BLaER1 treated with 17β-estradiol and CSF1 and Interleukin-3, amounts not matched to agents 10 nM and 100 nM (cell line): ENCODE measurements at regions not wholly inside any gene's neighbourhood (a gene's known extent, or its start where the extent isn't known, plus 50 kb on each side); places are given as distances from the start of the nearest gene placed in this dataset.
"Not testable (repeated sequence)": the region's sequence is repeated elsewhere in the genome, so short reads cannot be mapped to it uniquely, and the experiment has no call there.

Source experiments
- H3K27ac ChIP-seq, 11 experiments: shearing (Covaris generic); formaldehyde crosslinking; 2 replicates each; pipeline ENCODE4 v1.8.1; 2022
- H3K27me3 ChIP-seq, 11 experiments: shearing (Covaris generic); formaldehyde crosslinking; 2 replicates each; pipeline ENCODE4 v1.8.1; 2022
- H3K36me3 ChIP-seq, 11 experiments: shearing (Covaris generic); formaldehyde crosslinking; 2 replicates each; pipeline ENCODE4 v1.8.1; 2022
- H3K4me1 ChIP-seq, 10 experiments: shearing (Covaris generic); formaldehyde crosslinking; 2 replicates each; pipeline ENCODE4 v1.8.1; 2022
- H3K4me2 ChIP-seq, 11 experiments: shearing (Covaris generic); formaldehyde crosslinking; 2 replicates each; pipeline ENCODE4 v1.8.1; 2022
- H3K4me3 ChIP-seq, 10 experiments: shearing (Covaris generic); formaldehyde crosslinking; 2 replicates each; pipeline ENCODE4 v1.8.1; 2022
- H3K9ac ChIP-seq, 11 experiments: shearing (Covaris generic); formaldehyde crosslinking; 2 replicates each; pipeline ENCODE4 v1.8.1; 2022
- H3K9me3 ChIP-seq, 11 experiments: shearing (Covaris generic); formaldehyde crosslinking; replicated peaks in 1 of 11; 2 replicates each; pipeline ENCODE4 v1.8.1; 2022
- H4K20me1 ChIP-seq, 11 experiments: shearing (Covaris generic); formaldehyde crosslinking; 2 replicates each; pipeline ENCODE4 v1.8.1; 2022
- Cebpa-rat ChIP-seq, 11 experiments: shearing (Covaris generic); IDR thresholded peaks; 2 replicates each; pipeline ENCODE4 v1.8.1; 2022

DNA sequence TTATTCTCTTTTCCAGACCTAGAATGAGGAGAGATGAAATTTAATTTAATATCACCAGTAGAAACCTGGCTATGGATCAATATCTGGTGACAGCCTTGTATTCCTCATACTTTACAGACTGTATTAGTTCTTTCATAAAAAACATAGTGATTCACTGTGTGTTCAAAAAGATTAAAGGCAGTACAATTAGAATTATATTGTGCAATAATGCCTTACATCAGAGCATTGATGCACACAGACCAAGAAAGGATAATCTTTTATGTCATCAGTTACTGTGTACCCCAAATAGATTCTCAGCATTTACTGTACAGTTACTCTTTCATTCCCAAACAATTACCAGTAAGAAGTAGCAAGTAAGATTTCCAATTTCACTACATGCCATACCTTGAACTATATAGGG lies 260.5 kb upstream of the ANXA10 start:
- H3K4me1 ChIP-seq, result peaks cover 0 to 4% (median under 1%) of the 10 kb centered on the region in 10 experiments; a peak in 10 of 20 replicates
- H3K9ac ChIP-seq, result no peak overlapping the region
- no peak overlapping the region for H3K27ac ChIP-seq
- TF ChIP-seq Cebpa-rat (IDR thresholded peaks at IDR 0.05), result no peak; a peak in 1 of 22 replicates
- H4K20me1 ChIP-seq, result no peaks in the 10 kb centered on the region
- no peaks in the 10 kb centered on the region for H3K36me3 ChIP-seq
- no peak overlapping the region for H3K4me3 ChIP-seq
- H3K27me3 ChIP-seq, result no peaks in the 10 kb centered on the region
- no peaks in the 10 kb centered on the region for H3K9me3 ChIP-seq
- H3K4me2 ChIP-seq, result no peak overlapping the region

DNA sequence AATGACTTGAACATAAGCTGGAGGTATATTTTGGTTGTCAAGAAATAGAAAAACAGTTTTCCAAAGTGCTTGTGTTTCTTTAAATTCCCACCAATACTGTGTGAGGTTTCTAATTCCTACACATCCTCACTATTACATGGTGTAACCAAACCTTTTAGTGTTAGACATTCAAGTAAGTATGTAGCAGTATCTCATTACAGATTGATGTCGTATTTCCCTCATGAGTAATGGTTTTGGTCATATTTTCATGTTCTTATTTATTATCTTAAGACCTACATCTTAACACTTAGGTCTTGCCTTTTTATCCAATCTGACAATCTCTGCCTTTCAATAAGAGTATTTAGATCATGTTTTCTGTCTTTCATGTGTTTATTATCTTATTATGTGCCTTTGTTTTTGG lies 253.7 kb upstream of the ANXA10 start:
- peaks cover 0 to 5% (median 0%) of the 10 kb centered on the region in 11 experiments; a peak in 2 of 22 replicates for H3K9me3 ChIP-seq
- no peak overlapping the region for H3K27ac ChIP-seq
- no peaks in the 10 kb centered on the region for H4K20me1 ChIP-seq
- no peaks in the 10 kb centered on the region for H3K36me3 ChIP-seq
- H3K4me1 ChIP-seq, result no peaks in the 10 kb centered on the region
- no peak overlapping the region for H3K9ac ChIP-seq
- no peak overlapping the region for H3K4me2 ChIP-seq
- H3K27me3 ChIP-seq, result no peaks in the 10 kb centered on the region
- no peak for TF ChIP-seq Cebpa-rat (IDR thresholded peaks at IDR 0.05)
- H3K4me3 ChIP-seq, result no peak overlapping the region

DNA sequence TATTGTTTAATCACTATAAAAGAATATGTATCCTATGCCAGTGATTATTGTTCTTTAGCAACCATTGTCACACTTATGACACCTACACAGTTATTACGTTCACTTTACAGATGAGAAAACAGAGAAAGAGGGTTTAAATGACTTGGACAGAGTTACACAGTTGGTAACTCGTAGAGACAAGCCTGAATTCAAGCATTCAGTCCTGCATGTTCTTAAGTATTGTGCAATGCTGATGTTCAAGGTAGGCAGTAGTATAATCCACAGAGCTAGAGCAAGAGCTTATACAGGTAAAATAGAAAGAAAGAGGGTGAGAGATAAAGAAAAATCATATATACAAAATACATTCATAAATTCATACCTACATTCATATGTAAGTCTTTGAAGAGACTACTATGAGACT lies 249.8 kb upstream of the ANXA10 start:
- Histone ChIP-seq H3K27ac (no peak overlapping the region), H3K4me1 (no peaks in the 10 kb centered on the region), H3K27me3 (no peaks in the 10 kb centered on the region), H3K36me3 (no peaks in the 10 kb centered on the region), H3K4me2 (no peak overlapping the region), H3K9me3 (peaks cover 0 to 5% (median 0%) of the 10 kb centered on the region in 11 experiments; a peak in 2 of 22 replicates), H3K4me3 (no peak overlapping the region), H3K9ac (no peak overlapping the region), H4K20me1 (no peaks in the 10 kb centered on the region)
- peak in 1 of 11 experiments; percentile 33; a peak in 1 of 22 replicates for TF ChIP-seq Cebpa-rat (IDR thresholded peaks at IDR 0.05)

DNA sequence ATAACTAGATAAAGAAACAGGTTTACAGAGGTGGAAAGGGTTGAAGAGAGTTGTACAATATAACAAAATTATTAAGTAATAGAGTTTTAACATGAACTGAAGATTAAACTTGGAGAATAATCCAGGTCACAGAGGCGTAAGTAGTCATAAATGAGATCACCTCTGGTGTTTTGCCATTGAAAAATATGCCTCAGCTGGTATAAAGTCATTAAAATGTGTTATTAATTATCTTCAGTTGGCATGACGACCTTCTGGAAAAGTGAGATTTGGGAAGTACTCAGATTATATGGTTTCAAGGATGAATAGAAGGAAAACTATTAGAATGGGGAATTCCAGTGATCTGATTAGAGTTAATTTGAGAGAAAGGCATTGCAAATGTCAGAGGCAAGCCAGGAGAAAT lies 237.5 kb upstream of the ANXA10 start:
- Histone ChIP-seq H3K4me3 (no peak overlapping the region), H3K9ac (no peak overlapping the region), H3K4me2 (no peak overlapping the region), H3K9me3 (no peaks in the 10 kb centered on the region), H3K36me3 (no peaks in the 10 kb centered on the region), H4K20me1 (no peaks in the 10 kb centered on the region), H3K4me1 (no peaks in the 10 kb centered on the region), H3K27me3 (no peaks in the 10 kb centered on the region), H3K27ac (no peak overlapping the region)
- TF ChIP-seq Cebpa-rat (IDR thresholded peaks at IDR 0.05), result no peak

DNA sequence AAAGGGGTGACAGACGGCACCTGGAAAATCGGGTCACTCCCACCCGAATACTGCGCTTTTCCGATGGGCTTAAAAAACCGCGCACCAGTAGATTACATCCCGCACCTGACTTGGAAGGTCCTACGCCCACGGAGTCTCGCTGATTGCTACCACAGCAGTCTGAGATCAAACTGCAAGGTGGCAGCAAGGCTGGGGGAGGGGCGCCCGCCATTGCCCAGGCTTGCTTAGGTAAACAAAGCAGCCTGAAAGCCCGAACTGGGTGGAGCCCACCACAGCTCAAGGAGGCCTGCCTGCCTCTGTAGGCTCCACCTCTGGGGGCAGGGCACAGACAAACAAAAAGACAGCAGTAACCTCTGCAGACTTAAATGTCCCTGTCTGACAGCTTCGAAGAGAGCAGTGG lies 234.2 kb upstream of the ANXA10 start:
- H3K9me3 ChIP-seq, H3K4me2 ChIP-seq, H3K27ac ChIP-seq, H4K20me1 ChIP-seq, H3K9ac ChIP-seq, H3K4me3 ChIP-seq, H3K27me3 ChIP-seq, H3K4me1 ChIP-seq, H3K36me3 ChIP-seq: not testable (repeated sequence)

DNA sequence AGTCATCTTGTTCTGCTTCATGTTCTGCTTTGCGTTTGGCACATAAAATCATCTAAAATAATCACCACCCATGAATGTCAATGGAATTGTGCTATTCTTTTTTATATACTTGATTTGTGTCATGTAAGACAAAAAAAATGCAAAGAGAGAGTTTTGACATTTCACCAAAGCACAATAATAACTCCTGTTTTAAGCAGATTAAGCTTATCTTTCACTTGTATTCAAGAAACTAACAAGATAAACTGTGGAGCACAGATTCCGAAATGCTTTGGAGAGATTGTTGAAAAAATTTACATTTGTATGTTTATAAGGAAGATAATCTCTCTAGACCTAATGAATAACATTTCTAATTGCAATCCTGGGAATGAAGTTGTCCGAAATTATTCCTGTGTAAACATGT lies 225.1 kb upstream of the ANXA10 start:
- H3K36me3 ChIP-seq, result no peaks in the 10 kb centered on the region
- no peak overlapping the region for H3K4me3 ChIP-seq
- no peaks in the 10 kb centered on the region for H3K4me1 ChIP-seq
- no peaks in the 10 kb centered on the region for H4K20me1 ChIP-seq
- no peak for TF ChIP-seq Cebpa-rat (IDR thresholded peaks at IDR 0.05)
- H3K27ac ChIP-seq, result no peak overlapping the region
- no peaks in the 10 kb centered on the region for H3K27me3 ChIP-seq
- H3K9me3 ChIP-seq, result no peaks in the 10 kb centered on the region
- H3K9ac ChIP-seq, result no peak overlapping the region
- H3K4me2 ChIP-seq, result no peak overlapping the region

DNA sequence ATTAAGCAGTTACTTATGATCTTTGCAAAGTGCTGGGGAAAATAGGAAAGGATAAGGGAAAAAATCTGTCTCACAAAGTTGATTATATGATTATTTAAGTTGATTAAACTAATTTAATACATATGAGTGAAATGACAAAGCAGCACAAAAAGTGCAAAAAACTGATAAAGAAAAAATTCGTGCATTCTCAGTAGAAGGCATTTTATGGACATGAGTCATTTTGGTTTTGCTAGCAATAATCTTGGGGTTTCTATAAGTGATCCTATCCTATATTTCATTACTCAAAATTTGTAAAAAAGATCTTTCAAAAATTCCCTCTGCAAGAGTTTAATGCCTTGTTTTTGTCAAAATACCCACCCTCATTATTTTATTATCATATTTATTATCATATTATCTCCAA lies 224.2 kb upstream of the ANXA10 start:
- Histone ChIP-seq H3K4me3 (no peak overlapping the region), H3K36me3 (no peaks in the 10 kb centered on the region), H3K4me1 (no peaks in the 10 kb centered on the region), H4K20me1 (no peaks in the 10 kb centered on the region), H3K9ac (no peak overlapping the region), H3K27me3 (no peaks in the 10 kb centered on the region), H3K27ac (no peak overlapping the region), H3K4me2 (no peak overlapping the region), H3K9me3 (no peaks in the 10 kb centered on the region)
- TF ChIP-seq Cebpa-rat (IDR thresholded peaks at IDR 0.05), result no peak

DNA sequence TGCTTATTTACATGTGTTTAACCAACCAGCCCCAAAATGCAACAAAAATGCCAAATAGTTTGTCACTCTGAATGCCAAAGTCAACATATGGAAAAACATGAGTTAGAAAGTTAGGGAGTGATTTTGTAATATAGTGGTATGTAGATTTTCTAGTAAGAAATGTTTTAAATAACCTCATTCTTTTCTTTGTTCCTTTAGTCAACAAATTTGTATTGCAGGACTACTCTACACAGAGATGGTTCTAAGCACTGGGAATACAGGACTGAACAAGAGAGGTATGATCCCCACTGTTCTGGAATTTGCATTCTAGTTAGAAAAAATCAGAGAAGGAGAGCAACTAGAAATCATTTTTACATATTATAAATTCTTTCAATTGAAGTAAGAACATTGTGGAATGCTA lies 218.8 kb upstream of the ANXA10 start:
- Histone ChIP-seq H3K36me3 (no peaks in the 10 kb centered on the region), H3K27me3 (no peaks in the 10 kb centered on the region), H3K27ac (no peak overlapping the region), H3K9ac (no peak overlapping the region), H3K4me1 (no peaks in the 10 kb centered on the region), H4K20me1 (no peaks in the 10 kb centered on the region), H3K9me3 (no peaks in the 10 kb centered on the region), H3K4me3 (no peak overlapping the region), H3K4me2 (no peak overlapping the region)
- TF ChIP-seq Cebpa-rat (IDR thresholded peaks at IDR 0.05), result no peak

DNA sequence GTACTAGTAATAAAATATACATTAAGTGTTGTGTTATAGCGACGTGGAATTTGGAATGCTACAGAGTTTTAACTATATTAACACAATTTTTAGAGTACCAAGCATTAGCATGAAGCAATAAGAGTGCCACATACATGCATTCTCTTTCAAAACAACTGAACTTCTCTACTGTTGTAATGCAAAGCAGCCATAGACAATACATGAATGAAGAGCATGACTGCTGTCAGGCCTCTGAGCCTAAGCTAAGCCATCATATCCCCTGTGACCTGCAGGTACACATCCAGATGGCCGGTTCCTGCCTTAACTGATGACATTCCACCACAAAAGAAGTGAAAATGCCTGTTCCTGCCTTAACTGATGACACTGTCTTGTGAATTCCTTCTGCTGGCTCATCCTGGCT lies 216.2 kb upstream of the ANXA10 start:
- H3K36me3 ChIP-seq, H3K4me1 ChIP-seq, H4K20me1 ChIP-seq, H3K4me3 ChIP-seq, H3K9ac ChIP-seq, H3K9me3 ChIP-seq, H3K27me3 ChIP-seq, H3K4me2 ChIP-seq, H3K27ac ChIP-seq: not testable (repeated sequence)

DNA sequence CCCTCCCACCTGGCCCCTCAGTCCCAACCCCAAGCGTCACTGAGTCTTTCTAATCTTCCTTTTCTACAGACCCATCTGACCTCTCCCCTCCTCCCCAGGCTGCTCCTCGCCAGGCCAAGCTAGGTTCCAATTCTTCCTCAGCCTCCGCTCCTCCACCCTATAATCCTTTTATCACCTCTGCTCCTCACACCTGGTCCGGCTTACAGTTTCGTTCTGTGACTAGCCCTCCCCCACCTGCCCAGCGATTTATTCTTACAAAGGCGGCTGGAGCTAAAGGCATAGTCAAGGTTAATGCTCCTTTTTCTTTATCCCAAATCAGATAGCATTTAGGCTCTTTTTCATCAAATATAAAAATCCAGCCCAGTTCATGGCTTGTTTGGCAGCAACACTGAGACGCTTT lies 214.5 kb upstream of the ANXA10 start:
- H3K27me3 ChIP-seq, H3K4me3 ChIP-seq, H3K27ac ChIP-seq, H3K4me1 ChIP-seq, H3K36me3 ChIP-seq, H4K20me1 ChIP-seq, H3K9ac ChIP-seq, H3K9me3 ChIP-seq, H3K4me2 ChIP-seq: not testable (repeated sequence)

DNA sequence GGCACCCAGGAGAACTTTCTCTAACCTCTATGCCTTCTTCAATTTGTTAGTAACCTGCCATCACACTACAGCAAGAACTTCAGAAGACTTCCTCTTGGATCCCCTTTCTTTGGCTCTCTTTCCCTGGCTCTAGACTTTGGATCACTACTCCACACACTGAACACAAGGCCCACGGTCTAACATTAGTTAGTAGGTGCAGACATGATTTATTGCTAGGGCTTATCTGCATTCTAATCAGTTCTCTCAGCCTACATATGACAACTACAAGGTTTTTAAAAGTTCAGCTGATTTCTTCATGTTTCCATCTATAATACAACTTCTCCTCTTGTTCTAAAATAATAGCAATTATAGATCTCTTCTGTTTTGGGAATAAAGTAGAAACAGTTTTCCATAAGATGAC lies 209.1 kb upstream of the ANXA10 start:
- Histone ChIP-seq H4K20me1 (no peaks in the 10 kb centered on the region), H3K27me3 (no peaks in the 10 kb centered on the region), H3K4me1 (no peaks in the 10 kb centered on the region), H3K9ac (no peak overlapping the region), H3K4me3 (no peak overlapping the region), H3K9me3 (peaks cover 0 to 14% (median 11%) of the 10 kb centered on the region in 11 experiments; a peak in 15 of 22 replicates), H3K4me2 (no peak overlapping the region), H3K27ac (no peak overlapping the region), H3K36me3 (no peaks in the 10 kb centered on the region)
- TF ChIP-seq Cebpa-rat (IDR thresholded peaks at IDR 0.05), result no peak
